WTC11 (cell line): ENCODE measurements at regions not wholly inside any gene's neighbourhood (a gene's known extent, or its start where the extent isn't known, plus 50 kb on each side); places are given as distances from the start of the nearest gene placed in this dataset.

Source experiments
- ATAC-seq: fragments of 200-7000 bp; cut with Tn5 transposase; 2 replicates; pipeline ENCODE4 v1.10.0; 2021; ENCODE audit warnings: mild to moderate bottlenecking, moderate library complexity
- CTCF ChIA-PET: fragments of 300-600 bp; sonication (Branson Sonifier 250); formaldehyde crosslinking; loops from one replicate; lab custom pipeline; 2021; ENCODE audit warnings: antibody characterized with exemption; lab: Charles Lee
- POLR2A ChIA-PET: fragments of 350-600 bp; sonication (Branson Sonifier 250); formaldehyde crosslinking; loops from one replicate; lab custom pipeline; 2021; ENCODE audit warnings: antibody characterized with exemption; lab: Charles Lee
- DNase-seq: peaks from one replicate; pipeline ENCODE4 v3.0.0; 2021; ENCODE audit warnings: low spot score
- H3K27ac Mint-ChIP-seq: 2 replicates; pipeline ENCODE4 v1.8.0; 2021; ENCODE audit warnings: mixed read lengths
- H3K27me3 Mint-ChIP-seq: 2 replicates; pipeline ENCODE4 v1.8.0; 2021; ENCODE audit warnings: low read depth, mild to moderate bottlenecking, moderate library complexity, mixed read lengths
- H3K36me3 Mint-ChIP-seq: 2 replicates; pipeline ENCODE4 v1.8.0; 2021; ENCODE audit warnings: mixed read lengths
- H3K4me1 Mint-ChIP-seq: 2 replicates; pipeline ENCODE4 v1.8.0; 2022; ENCODE audit warnings: mixed read lengths
- H3K4me3 Mint-ChIP-seq: 2 replicates; pipeline ENCODE4 v1.8.0; 2021; ENCODE audit warnings: mild to moderate bottlenecking, moderate library complexity, mixed read lengths
- H3K9me3 Mint-ChIP-seq: 2 replicates; pipeline ENCODE4 v1.8.0; 2021; ENCODE audit warnings: mixed read lengths
- ATF1 ChIP-seq: sonication (generic); formaldehyde crosslinking; IDR thresholded peaks from 2 replicates; pipeline ENCODE4 v1.8.1; 2023; ENCODE audit warnings: mild to moderate bottlenecking, moderate library complexity, missing genetic modification reagents
- CREB1 ChIP-seq: sonication (generic); formaldehyde crosslinking; IDR thresholded peaks from 2 replicates; pipeline ENCODE4 v1.8.0; 2023; ENCODE audit warnings: mild to moderate bottlenecking, missing genetic modification reagents
- CREM ChIP-seq: sonication (generic); formaldehyde crosslinking; IDR thresholded peaks from 2 replicates; pipeline ENCODE4 v1.8.1; 2022; ENCODE audit warnings: mild to moderate bottlenecking, missing genetic modification reagents, moderate library complexity
- EMX1 ChIP-seq: fragments of 250-450 bp; sonication (Bioruptor Pico); IDR thresholded peaks from 2 replicates; pipeline ENCODE4 v1.8.0; 2021; ENCODE audit warnings: mild to moderate bottlenecking
- FOXP1 ChIP-seq: sonication (generic); formaldehyde crosslinking; IDR thresholded peaks from 2 replicates; pipeline ENCODE4 v1.8.0; 2022; ENCODE audit warnings: missing genetic modification reagents, mild to moderate bottlenecking, moderate library complexity, borderline replicate concordance
- GABPB1 ChIP-seq: sonication (generic); formaldehyde crosslinking; IDR thresholded peaks from 2 replicates; pipeline ENCODE4 v1.8.1; 2023; ENCODE audit warnings: mild to moderate bottlenecking, missing genetic modification reagents
- GRHL2 ChIP-seq: fragments of 250-450 bp; sonication (Bioruptor Pico); IDR thresholded peaks from 2 replicates; pipeline ENCODE4 v1.8.0; 2022; ENCODE audit warnings: mild to moderate bottlenecking, moderate library complexity; ENCODE audit not compliant: insufficient replicate concordance, severe bottlenecking
- IRF2 ChIP-seq: sonication (generic); formaldehyde crosslinking; IDR thresholded peaks from 2 replicates; pipeline ENCODE4 v1.8.0; 2022; ENCODE audit warnings: low read depth, missing genetic modification reagents, borderline replicate concordance
- JAZF1 ChIP-seq: fragments of 250-450 bp; sonication (Bioruptor Pico); IDR thresholded peaks from 2 replicates; pipeline ENCODE4 v1.9.0; 2021; ENCODE audit warnings: moderate library complexity, mild to moderate bottlenecking, inconsistent platforms
- JUN ChIP-seq: sonication (generic); formaldehyde crosslinking; IDR thresholded peaks from 2 replicates; pipeline ENCODE4 v1.8.0; 2023; ENCODE audit warnings: mild to moderate bottlenecking, missing genetic modification reagents
- KAT7 ChIP-seq: sonication (generic); formaldehyde crosslinking; IDR thresholded peaks from 2 replicates; pipeline ENCODE4 v1.8.1; 2023; ENCODE audit warnings: missing genetic modification reagents, mild to moderate bottlenecking, borderline replicate concordance
- MXD4 ChIP-seq: fragments of 250-450 bp; sonication (Bioruptor Pico); IDR thresholded peaks from 2 replicates; pipeline ENCODE4 v1.8.0; 2021; ENCODE audit warnings: mild to moderate bottlenecking, moderate library complexity, borderline replicate concordance
- MYBL2 ChIP-seq: sonication (generic); formaldehyde crosslinking; IDR thresholded peaks from 2 replicates; pipeline ENCODE4 v1.8.1; 2023; ENCODE audit warnings: mild to moderate bottlenecking, moderate library complexity, missing genetic modification reagents
- NR2C2 ChIP-seq: sonication (generic); formaldehyde crosslinking; IDR thresholded peaks from 2 replicates; pipeline ENCODE4 v1.8.0; 2022; ENCODE audit warnings: mild to moderate bottlenecking, missing genetic modification reagents
- OVOL2 ChIP-seq: fragments of 250-450 bp; sonication (Bioruptor Pico); IDR thresholded peaks from 2 replicates; pipeline ENCODE4 v1.9.0; 2021; ENCODE audit warnings: mild to moderate bottlenecking, borderline replicate concordance
- SMAD3 ChIP-seq: sonication (generic); formaldehyde crosslinking; IDR thresholded peaks from 2 replicates; pipeline ENCODE4 v1.8.0; 2022; ENCODE audit warnings: missing genetic modification reagents, mild to moderate bottlenecking, borderline replicate concordance
- SMAD4 ChIP-seq: sonication (generic); formaldehyde crosslinking; IDR thresholded peaks from 2 replicates; pipeline ENCODE4 v1.8.0; 2022; ENCODE audit warnings: mild to moderate bottlenecking, missing genetic modification reagents
- TEAD4 ChIP-seq: sonication (generic); formaldehyde crosslinking; IDR thresholded peaks from 2 replicates; pipeline ENCODE4 v1.8.0; 2022; ENCODE audit warnings: mild to moderate bottlenecking, missing genetic modification reagents
- ZNF416 ChIP-seq: fragments of 250-450 bp; sonication (Bioruptor Pico); IDR thresholded peaks from 2 replicates; pipeline ENCODE4 v1.9.0; 2021; ENCODE audit warnings: mild to moderate bottlenecking, inconsistent platforms
- TF ChIP-seq, protein P1 (sequence below): sonication (generic); formaldehyde crosslinking; IDR thresholded peaks from 2 replicates; pipeline ENCODE4 v1.8.1; 2022; ENCODE audit warnings: mild to moderate bottlenecking, moderate library complexity, missing genetic modification reagents
- TF ChIP-seq, protein P2 (sequence below): fragments of 250-450 bp; sonication (Bioruptor Pico); IDR thresholded peaks from 2 replicates; pipeline ENCODE4 v2.1.2; 2022; ENCODE audit warnings: mild to moderate bottlenecking, moderate library complexity
- TF ChIP-seq, protein P3 (sequence below): sonication (generic); formaldehyde crosslinking; conservative IDR thresholded peaks from 2 replicates; pipeline ENCODE4 v1.8.1; 2022; ENCODE audit warnings: mild to moderate bottlenecking, missing genetic modification reagents
- TF ChIP-seq, protein P4 (sequence below): sonication (generic); formaldehyde crosslinking; IDR thresholded peaks from 2 replicates; pipeline ENCODE4 v1.8.1; 2022; ENCODE audit warnings: low read depth, missing genetic modification reagents, borderline replicate concordance
- TF ChIP-seq, protein P5 (sequence below): sonication (generic); formaldehyde crosslinking; IDR thresholded peaks from 2 replicates; pipeline ENCODE4 v1.8.0; 2023; ENCODE audit warnings: mild to moderate bottlenecking, missing genetic modification reagents
- TF ChIP-seq, protein P6 (sequence below): sonication (generic); formaldehyde crosslinking; IDR thresholded peaks from 2 replicates; pipeline ENCODE4 v1.8.0; 2022; ENCODE audit warnings: mild to moderate bottlenecking, missing genetic modification reagents

DNA sequence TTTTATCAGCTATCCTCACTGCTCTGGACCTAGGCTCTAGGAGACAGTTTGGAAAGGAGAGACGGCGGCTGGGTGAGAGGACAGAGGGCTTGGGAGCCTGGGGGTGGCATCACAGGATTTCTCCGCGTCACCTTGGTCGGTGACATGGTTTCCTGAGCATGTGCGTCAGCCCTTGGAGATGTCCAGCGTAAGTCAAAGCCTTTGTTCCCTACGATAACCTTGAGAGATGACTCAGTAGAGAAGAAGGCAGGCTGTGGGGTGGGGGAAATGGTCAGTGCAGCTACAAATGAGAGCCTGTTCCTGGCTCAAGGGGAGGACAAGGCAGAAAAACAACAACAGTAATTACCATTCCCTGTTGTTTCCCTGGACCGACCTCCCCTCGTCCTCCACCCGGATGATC, 90.2 kb upstream of the TBX3 start:
- DNase-seq (no peak), ATAC-seq (no peak)
- H3K27me3 Mint-ChIP-seq: peaks cover 4% of the 10 kb centered on the region
- TF ChIP-seq SMAD4 (CRISPR knock-in tag) (no peak), EMX1 (CRISPR knock-in tag) (no peak), GRHL2 (CRISPR knock-in tag) (no peak), JUN (CRISPR knock-in tag) (no peak), MYBL2 (CRISPR knock-in tag) (no peak), JAZF1 (CRISPR knock-in tag) (no peak), KAT7 (CRISPR knock-in tag) (no peak), MXD4 (no peak), TEAD4 (no peak), CREB1 (CRISPR knock-in tag) (no peak), OVOL2 (CRISPR knock-in tag) (no peak), IRF2 (no peak), FOXP1 (no peak)
- TF ChIP-seq, protein P1, sequence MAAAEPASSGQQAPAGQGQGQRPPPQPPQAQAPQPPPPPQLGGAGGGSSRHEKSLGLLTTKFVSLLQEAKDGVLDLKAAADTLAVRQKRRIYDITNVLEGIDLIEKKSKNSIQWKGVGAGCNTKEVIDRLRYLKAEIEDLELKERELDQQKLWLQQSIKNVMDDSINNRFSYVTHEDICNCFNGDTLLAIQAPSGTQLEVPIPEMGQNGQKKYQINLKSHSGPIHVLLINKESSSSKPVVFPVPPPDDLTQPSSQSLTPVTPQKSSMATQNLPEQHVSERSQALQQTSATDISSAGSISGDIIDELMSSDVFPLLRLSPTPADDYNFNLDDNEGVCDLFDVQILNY: no peak
- TF ChIP-seq, protein P2, sequence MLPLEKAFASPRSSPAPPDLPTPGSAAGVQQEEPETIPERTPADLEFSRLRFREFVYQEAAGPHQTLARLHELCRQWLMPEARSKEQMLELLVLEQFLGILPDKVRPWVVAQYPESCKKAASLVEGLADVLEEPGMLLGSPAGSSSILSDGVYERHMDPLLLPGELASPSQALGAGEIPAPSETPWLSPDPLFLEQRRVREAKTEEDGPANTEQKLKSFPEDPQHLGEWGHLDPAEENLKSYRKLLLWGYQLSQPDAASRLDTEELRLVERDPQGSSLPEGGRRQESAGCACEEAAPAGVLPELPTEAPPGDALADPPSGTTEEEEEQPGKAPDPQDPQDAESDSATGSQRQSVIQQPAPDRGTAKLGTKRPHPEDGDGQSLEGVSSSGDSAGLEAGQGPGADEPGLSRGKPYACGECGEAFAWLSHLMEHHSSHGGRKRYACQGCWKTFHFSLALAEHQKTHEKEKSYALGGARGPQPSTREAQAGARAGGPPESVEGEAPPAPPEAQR: no peak
- TF ChIP-seq, protein P3, sequence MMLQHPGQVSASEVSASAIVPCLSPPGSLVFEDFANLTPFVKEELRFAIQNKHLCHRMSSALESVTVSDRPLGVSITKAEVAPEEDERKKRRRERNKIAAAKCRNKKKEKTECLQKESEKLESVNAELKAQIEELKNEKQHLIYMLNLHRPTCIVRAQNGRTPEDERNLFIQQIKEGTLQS (CRISPR knock-in tag): no peak
- TF ChIP-seq, protein P4, sequence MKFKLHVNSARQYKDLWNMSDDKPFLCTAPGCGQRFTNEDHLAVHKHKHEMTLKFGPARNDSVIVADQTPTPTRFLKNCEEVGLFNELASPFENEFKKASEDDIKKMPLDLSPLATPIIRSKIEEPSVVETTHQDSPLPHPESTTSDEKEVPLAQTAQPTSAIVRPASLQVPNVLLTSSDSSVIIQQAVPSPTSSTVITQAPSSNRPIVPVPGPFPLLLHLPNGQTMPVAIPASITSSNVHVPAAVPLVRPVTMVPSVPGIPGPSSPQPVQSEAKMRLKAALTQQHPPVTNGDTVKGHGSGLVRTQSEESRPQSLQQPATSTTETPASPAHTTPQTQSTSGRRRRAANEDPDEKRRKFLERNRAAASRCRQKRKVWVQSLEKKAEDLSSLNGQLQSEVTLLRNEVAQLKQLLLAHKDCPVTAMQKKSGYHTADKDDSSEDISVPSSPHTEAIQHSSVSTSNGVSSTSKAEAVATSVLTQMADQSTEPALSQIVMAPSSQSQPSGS (CRISPR knock-in tag): no peak
- TF ChIP-seq, protein P5, sequence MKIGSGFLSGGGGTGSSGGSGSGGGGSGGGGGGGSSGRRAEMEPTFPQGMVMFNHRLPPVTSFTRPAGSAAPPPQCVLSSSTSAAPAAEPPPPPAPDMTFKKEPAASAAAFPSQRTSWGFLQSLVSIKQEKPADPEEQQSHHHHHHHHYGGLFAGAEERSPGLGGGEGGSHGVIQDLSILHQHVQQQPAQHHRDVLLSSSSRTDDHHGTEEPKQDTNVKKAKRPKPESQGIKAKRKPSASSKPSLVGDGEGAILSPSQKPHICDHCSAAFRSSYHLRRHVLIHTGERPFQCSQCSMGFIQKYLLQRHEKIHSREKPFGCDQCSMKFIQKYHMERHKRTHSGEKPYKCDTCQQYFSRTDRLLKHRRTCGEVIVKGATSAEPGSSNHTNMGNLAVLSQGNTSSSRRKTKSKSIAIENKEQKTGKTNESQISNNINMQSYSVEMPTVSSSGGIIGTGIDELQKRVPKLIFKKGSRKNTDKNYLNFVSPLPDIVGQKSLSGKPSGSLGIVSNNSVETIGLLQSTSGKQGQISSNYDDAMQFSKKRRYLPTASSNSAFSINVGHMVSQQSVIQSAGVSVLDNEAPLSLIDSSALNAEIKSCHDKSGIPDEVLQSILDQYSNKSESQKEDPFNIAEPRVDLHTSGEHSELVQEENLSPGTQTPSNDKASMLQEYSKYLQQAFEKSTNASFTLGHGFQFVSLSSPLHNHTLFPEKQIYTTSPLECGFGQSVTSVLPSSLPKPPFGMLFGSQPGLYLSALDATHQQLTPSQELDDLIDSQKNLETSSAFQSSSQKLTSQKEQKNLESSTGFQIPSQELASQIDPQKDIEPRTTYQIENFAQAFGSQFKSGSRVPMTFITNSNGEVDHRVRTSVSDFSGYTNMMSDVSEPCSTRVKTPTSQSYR (CRISPR knock-in tag): no peak
- peaks cover 7% of the 10 kb centered on the region for H3K9me3 Mint-ChIP-seq
- ChIA-PET CTCF (no interaction called here), POLR2A (no interaction called here)
- H3K27ac Mint-ChIP-seq: no peak overlapping the region; the same call in 1 of the 2 replicates
- H3K4me3 Mint-ChIP-seq: no peak overlapping the region
- peaks cover 2% of the 10 kb centered on the region; the same call in 1 of the 2 replicates for H3K4me1 Mint-ChIP-seq
- H3K36me3 Mint-ChIP-seq: 0 out of 2 replicates have a peak, but pooled peaks cover 5% of the 10 kb centered on the region

DNA sequence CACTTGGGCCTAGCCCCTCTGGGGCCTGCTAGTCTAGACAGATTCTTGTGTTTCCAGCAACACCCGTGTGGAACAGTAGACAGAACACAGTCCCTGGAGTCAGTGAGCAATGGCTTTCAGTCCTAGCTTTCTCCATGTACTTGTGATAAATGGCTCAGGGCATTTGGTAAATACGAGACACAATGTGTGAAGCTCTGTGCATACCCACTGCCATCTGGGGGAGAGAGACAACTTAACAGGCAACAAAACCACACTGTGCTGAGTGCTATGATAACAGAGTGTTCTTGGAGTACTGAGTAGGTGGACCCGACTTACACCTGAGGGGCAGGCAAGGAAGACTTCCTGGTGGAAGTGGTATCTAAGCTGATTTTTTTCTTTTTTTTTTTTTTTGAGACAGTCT, 86.3 kb upstream of the TBX3 start:
- H3K36me3 Mint-ChIP-seq: 0 out of 2 replicates have a peak, but pooled peaks cover 5% of the 10 kb centered on the region
- ATAC-seq (no peak), DNase-seq (no peak)
- CTCF ChIA-PET: no interaction called here
- no peaks in the 10 kb centered on the region; the same call in 1 of the 2 replicates for H3K27me3 Mint-ChIP-seq
- H3K27ac Mint-ChIP-seq: no peak overlapping the region
- no peak overlapping the region for H3K4me3 Mint-ChIP-seq
- no peaks in the 10 kb centered on the region for H3K4me1 Mint-ChIP-seq
- POLR2A ChIA-PET: interaction anchor here (0.7 kb wide), 1 partner anchor 325 kb away, joined by 4 read pairs; no protein-coding TSS in a partner anchor
- H3K9me3 Mint-ChIP-seq: peaks cover 7% of the 10 kb centered on the region
- TF ChIP-seq CREM (CRISPR knock-in tag): no peak
- TF ChIP-seq, protein P6, sequence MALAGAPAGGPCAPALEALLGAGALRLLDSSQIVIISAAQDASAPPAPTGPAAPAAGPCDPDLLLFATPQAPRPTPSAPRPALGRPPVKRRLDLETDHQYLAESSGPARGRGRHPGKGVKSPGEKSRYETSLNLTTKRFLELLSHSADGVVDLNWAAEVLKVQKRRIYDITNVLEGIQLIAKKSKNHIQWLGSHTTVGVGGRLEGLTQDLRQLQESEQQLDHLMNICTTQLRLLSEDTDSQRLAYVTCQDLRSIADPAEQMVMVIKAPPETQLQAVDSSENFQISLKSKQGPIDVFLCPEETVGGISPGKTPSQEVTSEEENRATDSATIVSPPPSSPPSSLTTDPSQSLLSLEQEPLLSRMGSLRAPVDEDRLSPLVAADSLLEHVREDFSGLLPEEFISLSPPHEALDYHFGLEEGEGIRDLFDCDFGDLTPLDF (CRISPR knock-in tag): no peak
- TF ChIP-seq NR2C2 (CRISPR knock-in tag): no peak
- no peak for TF ChIP-seq SMAD3
- no peak for TF ChIP-seq MXD4
- TF ChIP-seq, protein P5 (CRISPR knock-in tag): no peak
- TF ChIP-seq, protein P1: no peak
- TF ChIP-seq ATF1 (CRISPR knock-in tag): no peak
- no peak for TF ChIP-seq JAZF1 (CRISPR knock-in tag)
- TF ChIP-seq ZNF416: no peak
- TF ChIP-seq GABPB1 (CRISPR knock-in tag): no peak
